Spleen (tissue), 7 donors: ENCODE measurements at regions not wholly inside any gene's neighbourhood (a gene's known extent, or its start where the extent isn't known, plus 50 kb on each side); places are given as distances from the start of the nearest gene placed in this dataset.

Source experiments
- POLR2A ChIP-seq, 3 donors: fragments of 450-650 bp; IDR thresholded peaks; one replicate each; pipeline ENCODE4 v1.5.1; 2017; ENCODE audit warnings: antibody characterized with exemption in 3 of 3, mild to moderate bottlenecking in 1 of 3
- TF ChIP-seq, protein P1 (sequence below), 11 experiments: fragments of 200-600 bp in 7 of 11; fragments of 450-650 bp in 4 of 11; sonication (generic) in 4 of 11; IDR thresholded peaks in 8 of 11; conservative IDR thresholded peaks in 3 of 11; 1 replicate in 7 of 11; 2 replicates in 4 of 11; pipeline versions ENCODE4 v1.4.0 to v1.8.0; 2016 to 2021; ENCODE audit warnings: antibody characterized with exemption in 11 of 11, inconsistent platforms in 4 of 11, mild to moderate bottlenecking in 1 of 11
- donor health status: DM: no; HTN: no; CAD: no; lungs with moderate emphysema.
- donor health status: DM: no; HTN: no; CAD: no.
- donor health status: DM: no; HTN: no; CAD: no.

DNA sequence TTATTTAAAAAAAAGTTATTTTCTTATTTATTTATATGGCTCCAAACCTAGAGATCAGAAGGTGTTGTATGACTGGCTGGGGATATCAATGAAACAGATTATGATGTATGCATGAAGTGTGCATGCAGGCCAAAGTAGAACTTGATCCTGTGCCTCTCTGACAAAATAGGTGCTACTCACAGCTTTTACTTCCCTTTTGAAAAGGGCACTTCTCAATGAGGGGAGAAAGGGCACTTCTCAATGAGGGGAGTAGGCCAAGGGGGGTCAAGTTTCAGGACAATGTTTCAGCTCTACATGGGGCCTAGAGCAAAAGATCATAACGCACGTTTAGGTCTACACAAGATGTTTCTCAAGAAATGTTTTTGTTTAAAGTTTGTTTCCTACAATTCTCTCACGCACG, 397.5 kb downstream of the ETS1 start:
- TF ChIP-seq, protein P1, sequence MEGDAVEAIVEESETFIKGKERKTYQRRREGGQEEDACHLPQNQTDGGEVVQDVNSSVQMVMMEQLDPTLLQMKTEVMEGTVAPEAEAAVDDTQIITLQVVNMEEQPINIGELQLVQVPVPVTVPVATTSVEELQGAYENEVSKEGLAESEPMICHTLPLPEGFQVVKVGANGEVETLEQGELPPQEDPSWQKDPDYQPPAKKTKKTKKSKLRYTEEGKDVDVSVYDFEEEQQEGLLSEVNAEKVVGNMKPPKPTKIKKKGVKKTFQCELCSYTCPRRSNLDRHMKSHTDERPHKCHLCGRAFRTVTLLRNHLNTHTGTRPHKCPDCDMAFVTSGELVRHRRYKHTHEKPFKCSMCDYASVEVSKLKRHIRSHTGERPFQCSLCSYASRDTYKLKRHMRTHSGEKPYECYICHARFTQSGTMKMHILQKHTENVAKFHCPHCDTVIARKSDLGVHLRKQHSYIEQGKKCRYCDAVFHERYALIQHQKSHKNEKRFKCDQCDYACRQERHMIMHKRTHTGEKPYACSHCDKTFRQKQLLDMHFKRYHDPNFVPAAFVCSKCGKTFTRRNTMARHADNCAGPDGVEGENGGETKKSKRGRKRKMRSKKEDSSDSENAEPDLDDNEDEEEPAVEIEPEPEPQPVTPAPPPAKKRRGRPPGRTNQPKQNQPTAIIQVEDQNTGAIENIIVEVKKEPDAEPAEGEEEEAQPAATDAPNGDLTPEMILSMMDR (IDR thresholded peaks at IDR 0.05 in 8 of 11, conservative IDR thresholded peaks at IDR 0.05 in 3 of 11) = no peak
- no peak for TF ChIP-seq POLR2A (IDR thresholded peaks at IDR 0.05)
